ENCODE measurements at regions not wholly inside any gene's neighbourhood (a gene's known extent, or its start where the extent isn't known, plus 50 kb on each side); places are given as distances from the start of the nearest gene placed in this dataset.

DNA sequence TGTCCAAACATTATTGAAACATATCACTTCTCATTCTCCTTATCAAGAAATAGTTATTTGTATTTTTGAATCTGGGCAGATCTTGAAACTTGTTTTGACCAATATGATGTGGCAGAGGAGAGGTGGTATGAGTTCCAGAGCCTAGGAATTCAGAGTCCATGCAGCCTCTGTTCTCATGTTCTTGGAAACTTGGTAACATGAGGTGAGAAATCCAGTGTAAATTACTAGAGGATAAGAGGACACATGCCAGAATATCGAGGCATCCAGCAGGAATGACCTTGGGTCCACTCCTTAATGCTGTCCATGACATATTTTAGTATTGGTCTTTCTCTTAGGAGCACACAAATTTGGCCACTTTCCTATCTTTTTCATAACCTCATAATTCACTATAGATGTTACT is 1374.6 kb downstream of the FSCB start:
- TF ChIP-seq POLR2A (IDR thresholded peaks at IDR 0.05) (no peak), POLR2AphosphoS5 (IDR thresholded peaks at IDR 0.05) (no peak)
- TF ChIP-seq, protein P1, sequence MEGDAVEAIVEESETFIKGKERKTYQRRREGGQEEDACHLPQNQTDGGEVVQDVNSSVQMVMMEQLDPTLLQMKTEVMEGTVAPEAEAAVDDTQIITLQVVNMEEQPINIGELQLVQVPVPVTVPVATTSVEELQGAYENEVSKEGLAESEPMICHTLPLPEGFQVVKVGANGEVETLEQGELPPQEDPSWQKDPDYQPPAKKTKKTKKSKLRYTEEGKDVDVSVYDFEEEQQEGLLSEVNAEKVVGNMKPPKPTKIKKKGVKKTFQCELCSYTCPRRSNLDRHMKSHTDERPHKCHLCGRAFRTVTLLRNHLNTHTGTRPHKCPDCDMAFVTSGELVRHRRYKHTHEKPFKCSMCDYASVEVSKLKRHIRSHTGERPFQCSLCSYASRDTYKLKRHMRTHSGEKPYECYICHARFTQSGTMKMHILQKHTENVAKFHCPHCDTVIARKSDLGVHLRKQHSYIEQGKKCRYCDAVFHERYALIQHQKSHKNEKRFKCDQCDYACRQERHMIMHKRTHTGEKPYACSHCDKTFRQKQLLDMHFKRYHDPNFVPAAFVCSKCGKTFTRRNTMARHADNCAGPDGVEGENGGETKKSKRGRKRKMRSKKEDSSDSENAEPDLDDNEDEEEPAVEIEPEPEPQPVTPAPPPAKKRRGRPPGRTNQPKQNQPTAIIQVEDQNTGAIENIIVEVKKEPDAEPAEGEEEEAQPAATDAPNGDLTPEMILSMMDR (IDR thresholded peaks at IDR 0.05 in 8 of 11, conservative IDR thresholded peaks at IDR 0.05 in 3 of 11), result no peak

Data from spleen (tissue), 7 donors.